HepG2 (cell line): ENCODE measurements at regions not wholly inside any gene's neighbourhood (a gene's known extent, or its start where the extent isn't known, plus 50 kb on each side); places are given as distances from the start of the nearest gene placed in this dataset.

Experiments used
- ATAC-seq: fragments of 200-7000 bp; cut with Tn5 transposase; 3 replicates; pipeline ENCODE4 v1.9.1; 2020; ENCODE audit warnings: mild to moderate bottlenecking, moderate library complexity
- BruUV-seq: library from RNA; stranded (reverse); fragments of 400-500 nt; replicated peaks from 2 replicates; lab custom pipeline; 2021; lab: Mats Ljungman, UMichigan
- CTCF ChIA-PET: fragments of 300-600 bp; formaldehyde crosslinking; extraction: SDS; loops from one replicate; lab custom pipeline; 2021; ENCODE audit warnings: low total read pairs, inconsistent platforms, low intra/inter-chr PET ratio; lab: Yijun Ruan, JAX
- POLR2A ChIA-PET: fragments of 350-600 bp; sonication (Branson Sonifier 250); formaldehyde crosslinking; loops from one replicate; lab custom pipeline; 2020; ENCODE audit warnings: antibody characterized with exemption, inconsistent platforms; lab: Yijun Ruan, JAX
- DNase-seq: peaks from one replicate; pipeline ENCODE4 v3.0.0-alpha.2; 2015; ENCODE audit warnings: low spot score
- FAIRE-seq: peaks from 3 replicates; lab custom pipeline; 2011; peaks lifted over from hg19 to GRCh38; lab: Jason Lieb, UNC
- H2AFZ ChIP-seq: one replicate; pipeline ENCODE4 v1.6.1; 2011; ENCODE audit warnings: low read length, inconsistent platforms
- H3K27ac ChIP-seq: fragments of 300-600 bp; 3 replicates; pipeline ENCODE4 v1.8.0; 2011; ENCODE audit warnings: mixed run types, mild to moderate bottlenecking, mixed read lengths, low read length, inconsistent platforms; ENCODE audit not compliant: insufficient read depth; ENCODE audit errors: extremely low read length
- H3K27me3 ChIP-seq, 2 experiments: fragments of 200-600 bp in 1 of 2; 2 replicates in 1 of 2; 3 replicates in 1 of 2; pipeline versions ENCODE4 v1.6.0 to v1.8.0; 2011; ENCODE audit warnings: low read length in 2 of 2, mild to moderate bottlenecking in 2 of 2, moderate library complexity in 2 of 2, inconsistent platforms in 1 of 2; ENCODE audit not compliant: insufficient read depth in 2 of 2, control insufficient read depth in 1 of 2
- H3K36me3 ChIP-seq, 2 experiments: fragments of 200-600 bp in 1 of 2; replicated peaks in 1 of 2; 2 replicates in 1 of 2; 3 replicates in 1 of 2; pipeline versions ENCODE4 v1.5.1 to v1.8.0; 2011; ENCODE audit warnings: low read length in 2 of 2, inconsistent platforms in 1 of 2; ENCODE audit not compliant: insufficient read depth in 2 of 2, control insufficient read depth in 1 of 2
- H3K4me1 ChIP-seq: 2 replicates; pipeline ENCODE4 v1.5.1; 2012; ENCODE audit warnings: low read length, inconsistent platforms; ENCODE audit not compliant: insufficient read depth
- H3K4me2 ChIP-seq: 2 replicates; pipeline ENCODE4 v1.6.0; 2011; ENCODE audit warnings: low read depth, low read length, inconsistent platforms
- H3K4me3 ChIP-seq, 3 experiments: fragments of 200-600 bp in 1 of 3; sonication (generic), shearing (Covaris generic) in 1 of 3; replicated peaks in 1 of 3; 2 replicates each; pipeline ENCODE4 v1.5.1; 2011 to 2016; ENCODE audit warnings: low read length in 3 of 3, inconsistent platforms in 2 of 3, low read depth in 2 of 3, mild to moderate bottlenecking in 2 of 3, control low read depth in 1 of 3, mixed read lengths in 1 of 3; ENCODE audit not compliant: insufficient read depth in 1 of 3
- H3K79me2 ChIP-seq: one replicate; pipeline ENCODE4 v1.6.1; 2011; ENCODE audit warnings: low read length, inconsistent platforms; ENCODE audit not compliant: insufficient read depth
- H3K9ac ChIP-seq: 2 replicates; pipeline ENCODE4 v1.6.0; 2011; ENCODE audit warnings: mild to moderate bottlenecking, low read depth, low read length, inconsistent platforms; ENCODE audit not compliant: insufficient read depth
- H3K9me3 ChIP-seq: 2 replicates; pipeline ENCODE4 v1.5.1; 2012; ENCODE audit warnings: mild to moderate bottlenecking, low read length
- H4K20me1 ChIP-seq: 2 replicates; pipeline ENCODE4 v1.6.0; 2011; ENCODE audit warnings: inconsistent platforms, mild to moderate bottlenecking, low read length, moderate library complexity; ENCODE audit not compliant: insufficient read depth
- FOXO1 ChIP-seq: sonication (generic); formaldehyde crosslinking; IDR thresholded peaks from 2 replicates; pipeline ENCODE4 v1.4.0; 2020; ENCODE audit warnings: missing genetic modification reagents
- SMAD9 ChIP-seq: sonication (generic); formaldehyde crosslinking; IDR thresholded peaks from 2 replicates; pipeline ENCODE4 v1.5.1; 2020; ENCODE audit warnings: mild to moderate bottlenecking, missing genetic modification reagents
- ZNF629 ChIP-seq: sonication (generic); formaldehyde crosslinking; conservative IDR thresholded peaks from 2 replicates; pipeline ENCODE4 v1.5.0; 2020; ENCODE audit warnings: missing genetic modification reagents
- ZNF775 ChIP-seq: sonication (generic); formaldehyde crosslinking; IDR thresholded peaks from 2 replicates; pipeline ENCODE4 v1.4.0; 2020; ENCODE audit warnings: missing genetic modification reagents, mild to moderate bottlenecking, moderate library complexity, borderline replicate concordance
- WGBS: methylation state at CpG from one replicate; pipeline ENCODE4 v1.1.6; 2017; ENCODE audit warnings: low lambda C conversion rate; 5-methylcytosine and 5-hydroxymethylcytosine counted together
- in situ Hi-C: cut with HindIII; loops from 2 replicates; pipeline ENCODE4 v1.10.0; 2017; ENCODE audit warnings: low pct_unique_long_range_greater_than_20kb; ENCODE audit not compliant: extremely low pct_ligation_motif_present
- intact Hi-C: fragments of 100-400 bp; cut with micrococcal nuclease; formaldehyde crosslinking; loops from one replicate; pipeline ENCODE4 v1.10.0; 2022; ENCODE audit not compliant: unreplicated experiment
- TF ChIP-seq, protein P1 (sequence below), 2 experiments: sonication (generic) in 1 of 2; formaldehyde crosslinking in 1 of 2; IDR thresholded peaks; 2 replicates each; pipeline versions ENCODE4 v1.4.0 to v1.6.1; 2018 to 2020; ENCODE audit warnings: missing genetic modification reagents in 2 of 2, borderline replicate concordance in 1 of 2, low read depth in 1 of 2, mild to moderate bottlenecking in 1 of 2, missing biosample characterization in 1 of 2

DNA sequence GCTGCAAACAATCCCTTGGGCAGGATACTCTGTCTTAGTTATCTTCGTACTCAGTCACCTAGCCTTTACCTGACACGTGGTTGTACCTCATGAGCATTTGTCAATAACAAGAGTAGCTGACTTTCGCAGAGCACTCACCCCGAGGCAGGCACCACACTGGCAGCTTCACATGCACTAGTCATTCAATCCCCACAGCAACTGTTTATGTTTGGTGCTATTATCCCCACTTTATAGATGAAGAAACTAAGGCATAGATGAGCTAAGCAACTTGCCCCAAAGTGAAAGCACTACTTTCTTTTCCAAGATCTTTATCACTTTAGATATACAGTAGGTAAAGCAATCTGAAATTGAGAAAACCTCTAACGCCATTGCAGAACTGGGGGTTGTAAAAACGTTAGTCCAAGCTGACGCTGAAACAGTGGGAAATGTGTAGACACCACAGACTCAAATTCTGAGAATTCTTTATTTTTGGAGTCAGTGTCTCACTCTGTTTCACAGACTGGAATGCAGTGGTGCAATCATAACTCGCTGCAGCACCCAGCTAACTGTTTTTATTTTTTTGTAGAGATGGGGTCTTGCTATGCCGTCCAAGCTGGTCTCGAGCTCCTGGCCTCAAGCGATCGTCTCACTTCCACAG lies 446.0 kb downstream of the FOXO1 start:
- no peaks in the 10 kb centered on the region for H3K27me3 ChIP-seq
- FAIRE-seq: no peak
- H2AFZ ChIP-seq: no peak overlapping the region
- no peaks in the 10 kb centered on the region for H3K9me3 ChIP-seq
- no peak overlapping the region for H3K27ac ChIP-seq
- no peak overlapping the region for H3K4me2 ChIP-seq
- no peak for ATAC-seq
- no peak overlapping the region for H3K4me3 ChIP-seq
- no peak overlapping the region for H3K9ac ChIP-seq
- DNase-seq: no peak
- H4K20me1 ChIP-seq: no peaks in the 10 kb centered on the region
- ChIA-PET POLR2A (no interaction called here), CTCF (no interaction called here)
- H3K36me3 ChIP-seq: no peaks in the 10 kb centered on the region
- TF ChIP-seq ZNF629 (peak; percentile 60), FOXO1 (no peak)
- peaks cover 20% of the 10 kb centered on the region for H3K4me1 ChIP-seq
- 42% methylated on average over 12 of the region's 12 CpGs for WGBS
- in situ Hi-C loops: no loop called here
- no peaks in the 10 kb centered on the region for H3K79me2 ChIP-seq
- intact Hi-C loops: no loop called here
- no TSS peak for BruUV-seq

- POLR2A ChIA-PET: no interaction called here
- WGBS: 0% methylated on average over 1 of the region's 1 CpG
- Histone ChIP-seq H3K9ac (no peak overlapping the region), H2AFZ (no peak overlapping the region), H3K79me2 (no peaks in the 10 kb centered on the region), H4K20me1 (no peaks in the 10 kb centered on the region), H3K9me3 (no peaks in the 10 kb centered on the region), H3K4me2 (peak overlapping the region; percentile 32), H3K4me1 (peaks cover 20% of the 10 kb centered on the region), H3K27ac (no peak overlapping the region), H3K4me3 (no peak overlapping the region; a peak in 1 of 6 replicates), H3K27me3 (no peaks in the 10 kb centered on the region), H3K36me3 (no peaks in the 10 kb centered on the region)
- FAIRE-seq: no peak
- CTCF ChIA-PET: no interaction called here
- no TSS peak for BruUV-seq
- TF ChIP-seq, protein P1, sequence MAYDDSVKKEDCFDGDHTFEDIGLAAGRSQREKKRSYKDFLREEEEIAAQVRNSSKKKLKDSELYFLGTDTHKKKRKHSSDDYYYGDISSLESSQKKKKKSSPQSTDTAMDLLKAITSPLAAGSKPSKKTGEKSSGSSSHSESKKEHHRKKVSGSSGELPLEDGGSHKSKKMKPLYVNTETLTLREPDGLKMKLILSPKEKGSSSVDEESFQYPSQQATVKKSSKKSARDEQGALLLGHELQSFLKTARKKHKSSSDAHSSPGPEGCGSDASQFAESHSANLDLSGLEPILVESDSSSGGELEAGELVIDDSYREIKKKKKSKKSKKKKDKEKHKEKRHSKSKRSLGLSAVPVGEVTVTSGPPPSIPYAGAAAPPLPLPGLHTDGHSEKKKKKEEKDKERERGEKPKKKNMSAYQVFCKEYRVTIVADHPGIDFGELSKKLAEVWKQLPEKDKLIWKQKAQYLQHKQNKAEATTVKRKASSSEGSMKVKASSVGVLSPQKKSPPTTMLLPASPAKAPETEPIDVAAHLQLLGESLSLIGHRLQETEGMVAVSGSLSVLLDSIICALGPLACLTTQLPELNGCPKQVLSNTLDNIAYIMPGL (CRISPR knock-in tag; IDR thresholded peaks at IDR 0.05; ENCODE audit: borderline replicate concordance in 1 of 2, low read depth in 1 of 2): no peak
- TF ChIP-seq ZNF775 (CRISPR knock-in tag) (peak; percentile 94), SMAD9 (no peak)
- no peak for DNase-seq
- in situ Hi-C loops (no loop called here), intact Hi-C loops (no loop called here)
- peak; percentile 34 for ATAC-seq
Measured at GRCh38 chr13:40221131-40221459, 445.3 kb downstream of the FOXO1 start.
